AG04450 (cell line): ENCODE measurements at regions not wholly inside any gene's neighbourhood (a gene's known extent, or its start where the extent isn't known, plus 50 kb on each side); places are given as distances from the start of the nearest gene placed in this dataset.

ENCODE experiments used
- CTCF ChIA-PET: fragments of 300-600, 350-600 bp; formaldehyde crosslinking; extraction: SDS; loops from one replicate; lab custom pipeline; 2022; ENCODE audit warnings: antibody characterized with exemption, inconsistent platforms; lab: Charles Lee
- POLR2A ChIA-PET: fragments of 350-600 bp; formaldehyde crosslinking; extraction: SDS; loops from one replicate; lab custom pipeline; 2021; ENCODE audit warnings: antibody characterized with exemption, inconsistent platforms; lab: Yijun Ruan, JAX
- DNase-seq: peaks from one replicate; pipeline ENCODE4 v3.0.0-alpha.2; 2011; ENCODE audit warnings: low read depth, low spot score
- H3K27ac ChIP-seq: one replicate; pipeline ENCODE4 v1.5.1; 2012; ENCODE audit warnings: low read depth, low read length, control low read depth
- H3K27me3 ChIP-seq: one replicate; pipeline ENCODE4 v1.6.0; 2012; ENCODE audit warnings: low read length; ENCODE audit not compliant: control insufficient read depth, insufficient read depth
- H3K4me3 ChIP-seq: 2 replicates; pipeline ENCODE4 v1.5.1; 2011; ENCODE audit warnings: mild to moderate bottlenecking, low read depth, low read length, control low read depth
- H3K9me3 ChIP-seq: 2 replicates; pipeline ENCODE4 v1.5.1; 2012; ENCODE audit warnings: low read length; ENCODE audit not compliant: control insufficient read depth, insufficient read depth
- CTCF ChIP-seq: IDR thresholded peaks from 2 replicates; pipeline ENCODE4 v1.5.1; 2011; ENCODE audit warnings: low read depth, low read length, control low read depth, inconsistent platforms

- Histone ChIP-seq H3K9me3 (peaks cover 11% of the 10 kb centered on the region), H3K4me3 (no peak overlapping the region), H3K27ac (no peak overlapping the region), H3K27me3 (no peaks in the 10 kb centered on the region)
- ChIA-PET CTCF (no interaction called here), POLR2A (no interaction called here)
- no peak for TF ChIP-seq CTCF
- no peak for DNase-seq
These were observed 114.2 kb downstream of the NUFIP1 start for GRCh38 chr13:44874886-44875630.

- DNase-seq = no peak
- Histone ChIP-seq H3K27me3 (no peaks in the 10 kb centered on the region), H3K9me3 (peaks cover 11% of the 10 kb centered on the region), H3K4me3 (no peak overlapping the region), H3K27ac (no peak overlapping the region)
- CTCF ChIA-PET = no interaction called here
- POLR2A ChIA-PET = no interaction called here
- no peak for TF ChIP-seq CTCF
These were observed 115.1 kb downstream of the NUFIP1 start for GRCh38 chr13:44874176-44874575.

GRCh38 chr13:44873461-44873860 lies 115.8 kb downstream of the NUFIP1 start:
- POLR2A ChIA-PET = no interaction called here
- no peak overlapping the region for H3K4me3 ChIP-seq
- H3K9me3 ChIP-seq = peaks cover 11% of the 10 kb centered on the region
- CTCF ChIA-PET = interaction anchor here (1.8 kb wide), 1 partner anchor 389 kb away, joined by 4 read pairs; no protein-coding TSS in a partner anchor
- no peaks in the 10 kb centered on the region for H3K27me3 ChIP-seq
- DNase-seq = no peak
- no peak overlapping the region for H3K27ac ChIP-seq
- no peak for TF ChIP-seq CTCF

GRCh38 chr13:44872751-44873150 lies 116.5 kb downstream of the NUFIP1 start:
- CTCF ChIA-PET = interaction anchor here (1.8 kb wide), 1 partner anchor 389 kb away, joined by 4 read pairs; no protein-coding TSS in a partner anchor
- no peak for TF ChIP-seq CTCF
- Histone ChIP-seq H3K27ac (no peak overlapping the region), H3K4me3 (no peak overlapping the region), H3K9me3 (peaks cover 11% of the 10 kb centered on the region), H3K27me3 (no peaks in the 10 kb centered on the region)
- POLR2A ChIA-PET = no interaction called here
- no peak for DNase-seq

- ChIA-PET CTCF (no interaction called here), POLR2A (no interaction called here)
- H3K27me3 ChIP-seq = no peaks in the 10 kb centered on the region
- TF ChIP-seq CTCF = no peak
- DNase-seq = no peak
- H3K4me3 ChIP-seq = no peak overlapping the region
- peaks cover 2% of the 10 kb centered on the region for H3K9me3 ChIP-seq
- no peak overlapping the region for H3K27ac ChIP-seq
These were observed 118.8 kb downstream of the NUFIP1 start for GRCh38 chr13:44870456-44870929.
